A549 (cell line): ENCODE measurements at regions not wholly inside any gene's neighbourhood (a gene's known extent, or its start where the extent isn't known, plus 50 kb on each side); places are given as distances from the start of the nearest gene placed in this dataset.

Experiments
- SMC3 ChIP-seq: fragments of >200 bp; sonication (Bioruptor Twin); formaldehyde crosslinking; IDR thresholded peaks from 3 replicates; pipeline ENCODE4 v1.6.1; 2018; ENCODE audit warnings: inconsistent platforms
- TF ChIP-seq, protein P1 (sequence below): fragments of >200 bp; sonication (Bioruptor Twin); formaldehyde crosslinking; IDR thresholded peaks from 3 replicates; pipeline ENCODE4 v1.5.1; 2016

DNA sequence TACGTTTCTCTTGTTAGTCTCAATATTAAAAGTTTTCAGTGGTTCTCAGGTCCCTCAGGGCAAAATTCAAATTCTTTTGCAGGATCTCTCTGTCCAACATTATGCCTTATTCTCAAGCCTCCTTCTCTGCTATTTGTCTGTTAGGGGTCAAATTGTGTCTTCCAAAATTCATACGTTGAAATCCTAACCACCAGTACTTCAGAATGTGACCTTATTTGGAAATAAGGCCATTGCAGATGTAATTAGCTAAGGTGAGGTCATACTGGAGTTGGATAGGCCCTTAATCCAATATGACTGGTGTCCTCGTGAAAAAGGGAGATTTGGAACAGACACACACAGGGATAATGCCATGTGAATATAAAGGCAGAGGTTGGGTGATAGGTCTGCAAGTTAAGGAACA lies 64.1 kb upstream of the ADGRF1 start:
- TF ChIP-seq, protein P1, sequence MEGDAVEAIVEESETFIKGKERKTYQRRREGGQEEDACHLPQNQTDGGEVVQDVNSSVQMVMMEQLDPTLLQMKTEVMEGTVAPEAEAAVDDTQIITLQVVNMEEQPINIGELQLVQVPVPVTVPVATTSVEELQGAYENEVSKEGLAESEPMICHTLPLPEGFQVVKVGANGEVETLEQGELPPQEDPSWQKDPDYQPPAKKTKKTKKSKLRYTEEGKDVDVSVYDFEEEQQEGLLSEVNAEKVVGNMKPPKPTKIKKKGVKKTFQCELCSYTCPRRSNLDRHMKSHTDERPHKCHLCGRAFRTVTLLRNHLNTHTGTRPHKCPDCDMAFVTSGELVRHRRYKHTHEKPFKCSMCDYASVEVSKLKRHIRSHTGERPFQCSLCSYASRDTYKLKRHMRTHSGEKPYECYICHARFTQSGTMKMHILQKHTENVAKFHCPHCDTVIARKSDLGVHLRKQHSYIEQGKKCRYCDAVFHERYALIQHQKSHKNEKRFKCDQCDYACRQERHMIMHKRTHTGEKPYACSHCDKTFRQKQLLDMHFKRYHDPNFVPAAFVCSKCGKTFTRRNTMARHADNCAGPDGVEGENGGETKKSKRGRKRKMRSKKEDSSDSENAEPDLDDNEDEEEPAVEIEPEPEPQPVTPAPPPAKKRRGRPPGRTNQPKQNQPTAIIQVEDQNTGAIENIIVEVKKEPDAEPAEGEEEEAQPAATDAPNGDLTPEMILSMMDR, result no peak
- no peak for TF ChIP-seq SMC3
